Spleen (tissue), 7 donors: ENCODE measurements at regions not wholly inside any gene's neighbourhood (a gene's known extent, or its start where the extent isn't known, plus 50 kb on each side); places are given as distances from the start of the nearest gene placed in this dataset.

Experiments
- POLR2A ChIP-seq, 3 donors: fragments of 450-650 bp; IDR thresholded peaks; one replicate each; pipeline ENCODE4 v1.5.1; 2017; ENCODE audit warnings: antibody characterized with exemption in 3 of 3, mild to moderate bottlenecking in 1 of 3
- TF ChIP-seq, protein P1 (sequence below), 11 experiments: fragments of 200-600 bp in 7 of 11; fragments of 450-650 bp in 4 of 11; sonication (generic) in 4 of 11; IDR thresholded peaks in 8 of 11; conservative IDR thresholded peaks in 3 of 11; 1 replicate in 7 of 11; 2 replicates in 4 of 11; pipeline versions ENCODE4 v1.4.0 to v1.8.0; 2016 to 2021; ENCODE audit warnings: antibody characterized with exemption in 11 of 11, inconsistent platforms in 4 of 11, mild to moderate bottlenecking in 1 of 11
- donor health status: DM: no; HTN: no; CAD: no; lungs with moderate emphysema.
- donor health status: DM: no; HTN: no; CAD: no.
- donor health status: DM: no; HTN: no; CAD: no.

DNA sequence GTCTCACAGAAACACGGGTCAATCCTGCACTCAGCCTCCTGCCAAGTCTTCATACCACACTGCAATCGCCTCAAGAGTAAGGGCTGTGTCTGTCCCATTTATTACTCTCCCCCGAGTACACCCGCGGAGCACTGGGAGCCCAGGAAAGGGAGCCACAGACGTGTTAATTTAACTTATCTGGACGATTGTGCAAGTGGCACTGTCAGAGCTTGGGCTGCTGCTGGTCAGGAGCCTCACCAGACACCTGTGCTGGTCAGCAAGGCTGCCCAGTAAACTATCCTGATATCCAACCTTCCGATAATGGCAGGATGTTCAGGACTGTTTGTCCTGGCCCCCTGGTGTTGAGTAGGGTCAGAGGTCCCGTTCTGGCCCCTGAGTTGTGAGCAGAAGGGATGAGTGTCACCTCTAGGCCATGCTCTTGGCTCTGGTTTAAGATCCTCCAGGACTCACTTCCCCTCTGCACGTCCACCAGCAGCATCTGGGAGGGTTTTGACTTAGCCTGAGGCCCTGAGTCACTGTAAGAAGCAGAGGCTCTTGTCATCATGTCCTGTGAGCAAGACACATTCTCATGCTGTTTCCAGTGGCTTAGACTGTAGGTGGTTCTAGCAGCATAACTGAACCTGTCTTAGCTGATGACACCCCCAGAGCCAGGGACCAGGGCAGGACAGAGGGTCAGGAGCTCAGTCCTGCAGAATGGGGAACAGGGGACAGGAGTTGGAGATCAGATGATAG lies 82.5 kb upstream of the ARL4C start:
- TF ChIP-seq POLR2A (IDR thresholded peaks at IDR 0.05), result no peak
- TF ChIP-seq, protein P1, sequence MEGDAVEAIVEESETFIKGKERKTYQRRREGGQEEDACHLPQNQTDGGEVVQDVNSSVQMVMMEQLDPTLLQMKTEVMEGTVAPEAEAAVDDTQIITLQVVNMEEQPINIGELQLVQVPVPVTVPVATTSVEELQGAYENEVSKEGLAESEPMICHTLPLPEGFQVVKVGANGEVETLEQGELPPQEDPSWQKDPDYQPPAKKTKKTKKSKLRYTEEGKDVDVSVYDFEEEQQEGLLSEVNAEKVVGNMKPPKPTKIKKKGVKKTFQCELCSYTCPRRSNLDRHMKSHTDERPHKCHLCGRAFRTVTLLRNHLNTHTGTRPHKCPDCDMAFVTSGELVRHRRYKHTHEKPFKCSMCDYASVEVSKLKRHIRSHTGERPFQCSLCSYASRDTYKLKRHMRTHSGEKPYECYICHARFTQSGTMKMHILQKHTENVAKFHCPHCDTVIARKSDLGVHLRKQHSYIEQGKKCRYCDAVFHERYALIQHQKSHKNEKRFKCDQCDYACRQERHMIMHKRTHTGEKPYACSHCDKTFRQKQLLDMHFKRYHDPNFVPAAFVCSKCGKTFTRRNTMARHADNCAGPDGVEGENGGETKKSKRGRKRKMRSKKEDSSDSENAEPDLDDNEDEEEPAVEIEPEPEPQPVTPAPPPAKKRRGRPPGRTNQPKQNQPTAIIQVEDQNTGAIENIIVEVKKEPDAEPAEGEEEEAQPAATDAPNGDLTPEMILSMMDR (IDR thresholded peaks at IDR 0.05 in 8 of 11, conservative IDR thresholded peaks at IDR 0.05 in 3 of 11), result no peak
